HepG2 (cell line): ENCODE measurements at regions not wholly inside any gene's neighbourhood (a gene's known extent, or its start where the extent isn't known, plus 50 kb on each side); places are given as distances from the start of the nearest gene placed in this dataset.

Source experiments
- AHDC1 ChIP-seq: sonication (generic); formaldehyde crosslinking; IDR thresholded peaks from 2 replicates; pipeline ENCODE4 v1.5.1; 2020; ENCODE audit warnings: mild to moderate bottlenecking, missing genetic modification reagents, borderline replicate concordance
- HOMEZ ChIP-seq: IDR thresholded peaks from 2 replicates; pipeline ENCODE4 v1.6.1; 2016; ENCODE audit warnings: low read depth
- PAF1 ChIP-seq: IDR thresholded peaks from 2 replicates; pipeline ENCODE4 v1.6.1; 2016; ENCODE audit warnings: missing genetic modification reagents, missing compliant biosample characterization
- PRMT3 ChIP-seq: sonication (generic); formaldehyde crosslinking; IDR thresholded peaks from 2 replicates; pipeline ENCODE4 v1.8.1; 2022; ENCODE audit warnings: low read depth, mild to moderate bottlenecking, moderate library complexity, missing genetic modification reagents, borderline replicate concordance
- SRSF1 ChIP-seq: fragments of 200-400 bp; formaldehyde crosslinking; optimal IDR thresholded peaks from 2 replicates; pipeline ENCODE3; 2017; ENCODE audit warnings: mild to moderate bottlenecking, low read depth, low read length, moderate library complexity
- ZNF33B ChIP-seq: sonication (generic); formaldehyde crosslinking; IDR thresholded peaks from 2 replicates; pipeline ENCODE4 v1.5.1; 2020; ENCODE audit warnings: mild to moderate bottlenecking, missing genetic modification reagents
- ZNF850 ChIP-seq: sonication (generic); formaldehyde crosslinking; conservative IDR thresholded peaks from 2 replicates; pipeline ENCODE4 v1.9.0; 2021; ENCODE audit warnings: mild to moderate bottlenecking, missing genetic modification reagents
- ZNF878 ChIP-seq: sonication (generic); formaldehyde crosslinking; IDR thresholded peaks from 2 replicates; pipeline ENCODE4 v1.8.1; 2023; ENCODE audit warnings: mild to moderate bottlenecking, missing genetic modification reagents, moderate library complexity
- ZSCAN22 ChIP-seq: sonication (generic); formaldehyde crosslinking; IDR thresholded peaks from 2 replicates; pipeline ENCODE4 v1.4.0; 2020; ENCODE audit warnings: mild to moderate bottlenecking, missing genetic modification reagents
- TF ChIP-seq, protein P1 (sequence below), 2 experiments: sonication (generic) in 1 of 2; formaldehyde crosslinking in 1 of 2; IDR thresholded peaks; 2 replicates each; pipeline versions ENCODE4 v1.5.1 to v1.6.1; 2011 to 2020; ENCODE audit warnings: borderline replicate concordance in 1 of 2, low read depth in 1 of 2, low read length in 1 of 2, mild to moderate bottlenecking in 1 of 2, missing genetic modification reagents in 1 of 2, moderate library complexity in 1 of 2
- TF ChIP-seq, protein P2 (sequence below): sonication (generic); formaldehyde crosslinking; IDR thresholded peaks from 2 replicates; pipeline ENCODE4 v1.5.0; 2020; ENCODE audit warnings: mild to moderate bottlenecking, missing genetic modification reagents, borderline replicate concordance

- no peak for TF ChIP-seq SRSF1
- TF ChIP-seq, protein P1, sequence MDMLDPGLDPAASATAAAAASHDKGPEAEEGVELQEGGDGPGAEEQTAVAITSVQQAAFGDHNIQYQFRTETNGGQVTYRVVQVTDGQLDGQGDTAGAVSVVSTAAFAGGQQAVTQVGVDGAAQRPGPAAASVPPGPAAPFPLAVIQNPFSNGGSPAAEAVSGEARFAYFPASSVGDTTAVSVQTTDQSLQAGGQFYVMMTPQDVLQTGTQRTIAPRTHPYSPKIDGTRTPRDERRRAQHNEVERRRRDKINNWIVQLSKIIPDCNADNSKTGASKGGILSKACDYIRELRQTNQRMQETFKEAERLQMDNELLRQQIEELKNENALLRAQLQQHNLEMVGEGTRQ (IDR thresholded peaks at IDR 0.05; ENCODE audit: low read depth, low read length), result no peak
- TF ChIP-seq, protein P1 (CRISPR knock-in tag; IDR thresholded peaks at IDR 0.05; ENCODE audit: borderline replicate concordance), result no peak
- no peak for TF ChIP-seq ZNF878 (CRISPR knock-in tag)
- peak; percentile 83; the same call in 1 of the 2 replicates for TF ChIP-seq AHDC1
- TF ChIP-seq PRMT3 (CRISPR knock-in tag), result no peak
- TF ChIP-seq ZSCAN22 (CRISPR knock-in tag), result no peak
- no peak for TF ChIP-seq PAF1 (CRISPR knock-in tag)
- TF ChIP-seq ZNF33B (CRISPR knock-in tag), result no peak
- no peak for TF ChIP-seq ZNF850 (CRISPR knock-in tag)
- peak; percentile 41; the same call in 1 of the 2 replicates for TF ChIP-seq HOMEZ
- TF ChIP-seq, protein P2, sequence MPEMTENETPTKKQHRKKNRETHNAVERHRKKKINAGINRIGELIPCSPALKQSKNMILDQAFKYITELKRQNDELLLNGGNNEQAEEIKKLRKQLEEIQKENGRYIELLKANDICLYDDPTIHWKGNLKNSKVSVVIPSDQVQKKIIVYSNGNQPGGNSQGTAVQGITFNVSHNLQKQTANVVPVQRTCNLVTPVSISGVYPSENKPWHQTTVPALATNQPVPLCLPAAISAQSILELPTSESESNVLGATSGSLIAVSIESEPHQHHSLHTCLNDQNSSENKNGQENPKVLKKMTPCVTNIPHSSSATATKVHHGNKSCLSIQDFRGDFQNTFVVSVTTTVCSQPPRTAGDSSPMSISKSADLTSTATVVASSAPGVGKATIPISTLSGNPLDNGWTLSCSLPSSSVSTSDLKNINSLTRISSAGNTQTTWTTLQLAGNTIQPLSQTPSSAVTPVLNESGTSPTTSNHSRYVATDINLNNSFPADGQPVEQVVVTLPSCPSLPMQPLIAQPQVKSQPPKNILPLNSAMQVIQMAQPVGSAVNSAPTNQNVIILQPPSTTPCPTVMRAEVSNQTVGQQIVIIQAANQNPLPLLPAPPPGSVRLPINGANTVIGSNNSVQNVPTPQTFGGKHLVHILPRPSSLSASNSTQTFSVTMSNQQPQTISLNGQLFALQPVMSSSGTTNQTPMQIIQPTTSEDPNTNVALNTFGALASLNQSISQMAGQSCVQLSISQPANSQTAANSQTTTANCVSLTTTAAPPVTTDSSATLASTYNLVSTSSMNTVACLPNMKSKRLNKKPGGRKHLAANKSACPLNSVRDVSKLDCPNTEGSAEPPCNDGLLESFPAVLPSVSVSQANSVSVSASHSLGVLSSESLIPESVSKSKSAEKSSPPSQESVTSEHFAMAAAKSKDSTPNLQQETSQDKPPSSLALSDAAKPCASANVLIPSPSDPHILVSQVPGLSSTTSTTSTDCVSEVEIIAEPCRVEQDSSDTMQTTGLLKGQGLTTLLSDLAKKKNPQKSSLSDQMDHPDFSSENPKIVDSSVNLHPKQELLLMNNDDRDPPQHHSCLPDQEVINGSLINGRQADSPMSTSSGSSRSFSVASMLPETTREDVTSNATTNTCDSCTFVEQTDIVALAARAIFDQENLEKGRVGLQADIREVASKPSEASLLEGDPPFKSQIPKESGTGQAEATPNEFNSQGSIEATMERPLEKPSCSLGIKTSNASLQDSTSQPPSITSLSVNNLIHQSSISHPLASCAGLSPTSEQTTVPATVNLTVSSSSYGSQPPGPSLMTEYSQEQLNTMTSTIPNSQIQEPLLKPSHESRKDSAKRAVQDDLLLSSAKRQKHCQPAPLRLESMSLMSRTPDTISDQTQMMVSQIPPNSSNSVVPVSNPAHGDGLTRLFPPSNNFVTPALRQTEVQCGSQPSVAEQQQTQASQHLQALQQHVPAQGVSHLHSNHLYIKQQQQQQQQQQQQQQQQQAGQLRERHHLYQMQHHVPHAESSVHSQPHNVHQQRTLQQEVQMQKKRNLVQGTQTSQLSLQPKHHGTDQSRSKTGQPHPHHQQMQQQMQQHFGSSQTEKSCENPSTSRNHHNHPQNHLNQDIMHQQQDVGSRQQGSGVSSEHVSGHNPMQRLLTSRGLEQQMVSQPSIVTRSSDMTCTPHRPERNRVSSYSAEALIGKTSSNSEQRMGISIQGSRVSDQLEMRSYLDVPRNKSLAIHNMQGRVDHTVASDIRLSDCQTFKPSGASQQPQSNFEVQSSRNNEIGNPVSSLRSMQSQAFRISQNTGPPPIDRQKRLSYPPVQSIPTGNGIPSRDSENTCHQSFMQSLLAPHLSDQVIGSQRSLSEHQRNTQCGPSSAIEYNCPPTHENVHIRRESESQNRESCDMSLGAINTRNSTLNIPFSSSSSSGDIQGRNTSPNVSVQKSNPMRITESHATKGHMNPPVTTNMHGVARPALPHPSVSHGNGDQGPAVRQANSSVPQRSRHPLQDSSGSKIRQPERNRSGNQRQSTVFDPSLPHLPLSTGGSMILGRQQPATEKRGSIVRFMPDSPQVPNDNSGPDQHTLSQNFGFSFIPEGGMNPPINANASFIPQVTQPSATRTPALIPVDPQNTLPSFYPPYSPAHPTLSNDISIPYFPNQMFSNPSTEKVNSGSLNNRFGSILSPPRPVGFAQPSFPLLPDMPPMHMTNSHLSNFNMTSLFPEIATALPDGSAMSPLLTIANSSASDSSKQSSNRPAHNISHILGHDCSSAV, result no peak
Observed at GRCh38 chr12:60266381-60266852, 670.6 kb downstream of the SLC16A7 start (continued).
